ENCODE measurements at regions not wholly inside any gene's neighbourhood (a gene's known extent, or its start where the extent isn't known, plus 50 kb on each side); places are given as distances from the start of the nearest gene placed in this dataset.

- Histone ChIP-seq H3K4me2 (ENCODE audit: control insufficient read depth, insufficient read depth) (no peak overlapping the region), H3K27ac (ENCODE audit: control insufficient read depth, insufficient read depth) (no peak overlapping the region), H3K27me3 (replicated peaks in 1 of 2; ENCODE audit: control insufficient read depth in 2 of 2, insufficient read depth in 2 of 2, low read length in 1 of 2) (no peaks in the 10 kb centered on the region), H3K79me2 (ENCODE audit: control insufficient read depth, insufficient read depth, low read length) (no peaks in the 10 kb centered on the region), H4K20me1 (ENCODE audit: control insufficient read depth, insufficient read depth) (no peaks in the 10 kb centered on the region), H3K4me1 (ENCODE audit: control insufficient read depth, insufficient read depth, low read length) (no peaks in the 10 kb centered on the region), H3K9ac (ENCODE audit: control insufficient read depth, insufficient read depth, low read length) (no peak overlapping the region), H2AFZ (ENCODE audit: control insufficient read depth, low read depth, low read length) (no peak overlapping the region), H3K4me3 (no peak overlapping the region), H3K36me3 (ENCODE audit: control insufficient read depth in 2 of 2, insufficient read depth in 2 of 2, low read length in 1 of 2) (no peaks in the 10 kb centered on the region), H3K9me3 (replicated peaks; ENCODE audit: control insufficient read depth, insufficient read depth, low read length) (no peaks in the 10 kb centered on the region)
- CTCF ChIA-PET = no interaction called here
- SMC1A ChIA-PET (ENCODE audit: uncharacterized antibody, unreplicated experiment) = no interaction called here
- in situ Hi-C loops (cut with MboI) (no loop called here), intact Hi-C loops (cut with micrococcal nuclease; ENCODE audit: unreplicated experiment) (no loop called here)
- POLR2A ChIA-PET = no interaction called here
- FAIRE-seq (no peak), ATAC-seq (no peak), DNase-seq (ENCODE audit: low read depth, low spot score) (no peak)
- RAD21 ChIA-PET (ENCODE audit: unreplicated experiment) = no interaction called here
- no TSS peak for BruUV-seq (replicated peaks)
- TF ChIP-seq PAX8 (IDR thresholded peaks at IDR 0.05) (no peak), NFIC (IDR thresholded peaks at IDR 0.05; ENCODE audit: low read depth, low read length) (no peak), EED (IDR thresholded peaks at IDR 0.05; ENCODE audit: low read depth) (no peak), HDGF (IDR thresholded peaks at IDR 0.05) (no peak), TBL1XR1 (IDR thresholded peaks at IDR 0.05; ENCODE audit: low read depth, low read length) (no peak), EP300 (IDR thresholded peaks at IDR 0.05; ENCODE audit: borderline replicate concordance in 1 of 2, control insufficient read depth in 1 of 2, low read depth in 2 of 2, low read length in 2 of 2) (no peak)
Measured at GRCh38 chr9:118029425-118029824, 325.2 kb downstream of the TLR4 start.

- no peaks in the 10 kb centered on the region for H3K27me3 ChIP-seq (replicated peaks in 1 of 2; ENCODE audit: control insufficient read depth in 2 of 2, insufficient read depth in 2 of 2, low read length in 1 of 2)
- RAD21 ChIA-PET (ENCODE audit: unreplicated experiment) = no interaction called here
- H4K20me1 ChIP-seq (ENCODE audit: control insufficient read depth, insufficient read depth) = no peaks in the 10 kb centered on the region
- no peak overlapping the region for H3K4me2 ChIP-seq (ENCODE audit: control insufficient read depth, insufficient read depth)
- no peak for ATAC-seq
- no peak overlapping the region for H3K9ac ChIP-seq (ENCODE audit: control insufficient read depth, insufficient read depth, low read length)
- no peak overlapping the region for H3K4me3 ChIP-seq
- no peaks in the 10 kb centered on the region for H3K36me3 ChIP-seq (ENCODE audit: control insufficient read depth in 2 of 2, insufficient read depth in 2 of 2, low read length in 1 of 2)
- no peak for DNase-seq (ENCODE audit: low read depth, low spot score)
- CTCF ChIA-PET = no interaction called here
- H3K4me1 ChIP-seq (ENCODE audit: control insufficient read depth, insufficient read depth, low read length) = no peaks in the 10 kb centered on the region
- FAIRE-seq = no peak
- BruUV-seq (replicated peaks) = no TSS peak
- intact Hi-C loops (cut with micrococcal nuclease; ENCODE audit: unreplicated experiment) (no loop called here), in situ Hi-C loops (cut with MboI) (no loop called here)
- 0% methylated on average over 1 of the region's 1 CpG for WGBS (ENCODE audit: insufficient coverage, insufficient replicate concordance, low lambda C conversion rate, missing lambda C conversion rate)
- POLR2A ChIA-PET = no interaction called here
- no peak overlapping the region for H2AFZ ChIP-seq (ENCODE audit: control insufficient read depth, low read depth, low read length)
- H3K9me3 ChIP-seq (replicated peaks; ENCODE audit: control insufficient read depth, insufficient read depth, low read length) = no peaks in the 10 kb centered on the region
- H3K27ac ChIP-seq (ENCODE audit: control insufficient read depth, insufficient read depth) = no peak overlapping the region
- H3K79me2 ChIP-seq (ENCODE audit: control insufficient read depth, insufficient read depth, low read length) = no peaks in the 10 kb centered on the region
- SMC1A ChIA-PET (ENCODE audit: uncharacterized antibody, unreplicated experiment) = no interaction called here
- no peak for TF ChIP-seq CHD1 (IDR thresholded peaks at IDR 0.05; ENCODE audit: low read depth, low read length)
- TF ChIP-seq CUX1 (IDR thresholded peaks at IDR 0.05; ENCODE audit: insufficient replicate concordance, low read depth, low read length) = no peak
- no peak for TF ChIP-seq TAF1 (IDR thresholded peaks at IDR 0.05; ENCODE audit: borderline replicate concordance, low read depth, low read length)
- no peak for TF ChIP-seq TARDBP (IDR thresholded peaks at IDR 0.05; ENCODE audit: borderline replicate concordance)
- no peak for TF ChIP-seq SREBF1 (IDR thresholded peaks at IDR 0.05; ENCODE audit: low read length)
- no peak for TF ChIP-seq PRDM15 (CRISPR knock-in tag; IDR thresholded peaks at IDR 0.05)
Measured at GRCh38 chr9:118034701-118035100, 330.5 kb downstream of the TLR4 start.

All from GM12878 (cell line).